Trophoblast cell (in vitro differentiated cells and primary cell): ENCODE measurements at regions not wholly inside any gene's neighbourhood (a gene's known extent, or its start where the extent isn't known, plus 50 kb on each side); places are given as distances from the start of the nearest gene placed in this dataset.

Experiments used
- DNase-seq, 2 donors: peaks; one replicate each; pipeline ENCODE4 v3.0.0-alpha.2; 2016
- H2AFZ ChIP-seq: 2 replicates; pipeline ENCODE4 v1.6.1; 2013; ENCODE audit warnings: low read length, moderate library complexity, mild to moderate bottlenecking; ENCODE audit not compliant: insufficient read depth, poor library complexity
- H2AK5ac ChIP-seq: 2 replicates; pipeline ENCODE4 v1.6.1; 2013; ENCODE audit warnings: mild to moderate bottlenecking, low read length
- H2BK120ac ChIP-seq: 2 replicates; pipeline ENCODE4 v1.6.1; 2013; ENCODE audit warnings: low read length, mild to moderate bottlenecking, moderate library complexity; ENCODE audit not compliant: insufficient read depth, poor library complexity
- H2BK12ac ChIP-seq: 2 replicates; pipeline ENCODE4 v1.6.1; 2013; ENCODE audit warnings: mild to moderate bottlenecking, low read length, moderate library complexity
- H2BK5ac ChIP-seq: 2 replicates; pipeline ENCODE4 v1.6.1; 2013; ENCODE audit warnings: low read length, low read depth, moderate library complexity, mild to moderate bottlenecking; ENCODE audit not compliant: poor library complexity
- H3K14ac ChIP-seq: 2 replicates; pipeline ENCODE4 v1.6.1; 2013; ENCODE audit warnings: mild to moderate bottlenecking, low read length
- H3K18ac ChIP-seq: 2 replicates; pipeline ENCODE4 v1.6.1; 2013; ENCODE audit warnings: mild to moderate bottlenecking, low read length
- H3K23ac ChIP-seq: 2 replicates; pipeline ENCODE4 v1.6.1; 2013; ENCODE audit warnings: low read length
- H3K27ac ChIP-seq: 2 replicates; pipeline ENCODE4 v1.5.1; 2013; ENCODE audit warnings: low read depth, mild to moderate bottlenecking, inconsistent platforms, low read length, moderate library complexity
- H3K27me3 ChIP-seq: 2 replicates; pipeline ENCODE4 v1.6.1; 2013; ENCODE audit warnings: inconsistent platforms, mild to moderate bottlenecking, low read length, moderate library complexity; ENCODE audit not compliant: insufficient read depth
- H3K36me3 ChIP-seq, 2 experiments: 1 replicate in 1 of 2; 2 replicates in 1 of 2; pipeline ENCODE4 v1.6.1; 2013; ENCODE audit warnings: low read length in 2 of 2, mild to moderate bottlenecking in 2 of 2, moderate library complexity in 1 of 2; ENCODE audit not compliant: insufficient read depth in 2 of 2, control insufficient read depth in 1 of 2
- H3K4ac ChIP-seq: 2 replicates; pipeline ENCODE4 v1.6.1; 2013; ENCODE audit warnings: low read depth, mild to moderate bottlenecking, low read length, moderate library complexity
- H3K4me1 ChIP-seq, 2 experiments: 1 replicate in 1 of 2; 2 replicates in 1 of 2; pipeline ENCODE4 v1.6.1; 2013; ENCODE audit warnings: low read length in 2 of 2, mild to moderate bottlenecking in 2 of 2, moderate library complexity in 1 of 2; ENCODE audit not compliant: insufficient read depth in 2 of 2, control insufficient read depth in 1 of 2
- H3K4me2 ChIP-seq: 2 replicates; pipeline ENCODE4 v1.6.1; 2013; ENCODE audit warnings: inconsistent platforms, mild to moderate bottlenecking, low read length, moderate library complexity
- H3K4me3 ChIP-seq: 2 replicates; pipeline ENCODE4 v1.5.1; 2013; ENCODE audit warnings: mild to moderate bottlenecking, low read depth, low read length, inconsistent platforms
- H3K79me1 ChIP-seq: one replicate; pipeline ENCODE4 v1.6.1; 2013; ENCODE audit warnings: low read length
- H3K79me2 ChIP-seq: 2 replicates; pipeline ENCODE4 v1.6.1; 2013; ENCODE audit warnings: low read length, mild to moderate bottlenecking; ENCODE audit not compliant: control insufficient read depth, insufficient read depth, poor library complexity
- H3K9ac ChIP-seq: 2 replicates; pipeline ENCODE4 v1.6.1; 2013; ENCODE audit warnings: mild to moderate bottlenecking, low read length
- H3K9me3 ChIP-seq: 2 replicates; pipeline ENCODE4 v1.6.1; 2013; ENCODE audit warnings: low read depth, mild to moderate bottlenecking, control low read depth, inconsistent platforms, low read length; ENCODE audit not compliant: insufficient read depth
- H4K12ac ChIP-seq: 2 replicates; pipeline ENCODE4 v1.6.1; 2013; ENCODE audit warnings: low read depth, mild to moderate bottlenecking, low read length, moderate library complexity
- H4K8ac ChIP-seq: 2 replicates; pipeline ENCODE4 v1.6.1; 2013; ENCODE audit warnings: low read depth, mild to moderate bottlenecking, low read length, moderate library complexity
- H4K91ac ChIP-seq: one replicate; pipeline ENCODE4 v1.6.1; 2013; ENCODE audit warnings: low read depth, mild to moderate bottlenecking, low read length, moderate library complexity
- WGBS: extraction: QIAGEN DNeasy Blood & Tissue Kit; methylation state at CpG from one replicate; pipeline ENCODE4 v1.1.7; 2013; ENCODE audit warnings: missing lambda C conversion rate; ENCODE audit not compliant: insufficient read length, insufficient coverage; ENCODE audit errors: extremely low coverage; 5-methylcytosine and 5-hydroxymethylcytosine counted together

DNA sequence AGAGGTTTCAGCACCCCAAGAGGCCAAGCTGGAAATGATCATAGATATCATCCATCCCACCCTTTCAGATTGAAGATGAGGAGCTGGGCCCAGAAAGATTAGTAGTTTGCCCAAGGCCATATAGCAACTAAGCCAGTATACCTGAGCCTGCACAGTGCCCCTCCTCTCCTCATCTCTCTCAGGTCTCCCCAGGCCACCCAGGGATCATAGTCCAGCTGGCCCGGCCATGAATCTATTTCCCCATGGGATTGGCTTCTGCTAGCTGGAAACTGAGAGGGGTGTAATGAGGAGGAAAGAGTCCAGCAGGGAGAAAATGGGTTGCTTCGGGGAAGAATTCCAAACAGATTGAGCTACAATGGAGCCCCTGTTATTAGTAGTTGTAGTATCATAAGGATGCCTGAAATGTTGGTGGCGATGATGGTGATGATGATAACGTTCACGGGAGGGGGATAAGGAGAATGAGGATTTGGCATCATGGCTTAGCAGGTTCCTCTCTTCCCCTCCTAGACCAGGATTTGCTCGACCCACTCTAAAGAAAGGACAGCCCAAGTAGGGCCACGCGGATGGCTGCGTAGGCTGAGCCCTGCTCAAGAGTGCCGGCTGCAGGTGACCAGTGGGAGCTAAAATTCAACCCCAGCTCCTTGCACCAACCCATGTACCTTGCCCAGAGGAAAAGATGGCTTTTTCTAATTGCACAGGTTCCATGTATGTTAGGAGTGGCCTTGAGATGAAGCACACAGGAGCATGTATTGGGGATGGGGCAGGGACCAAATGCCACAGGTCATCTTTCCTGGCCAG, 117.8 kb upstream of the PJA1 start:
- H3K4ac ChIP-seq, result no peak overlapping the region
- no CpG with 5 or more reads among the region's 10 CpGs for WGBS
- H3K27ac ChIP-seq, result no peak overlapping the region

GRCh38 chrX:69280933-69281332, 115.7 kb upstream of the PJA1 start:
- Histone ChIP-seq H2BK120ac (no peak overlapping the region), H2BK12ac (no peak overlapping the region), H2AFZ (no peak overlapping the region), H3K9me3 (no peaks in the 10 kb centered on the region), H3K4me3 (no peak overlapping the region), H3K4ac (no peak overlapping the region), H3K4me1 (peaks cover 19 to 24% of the 10 kb centered on the region in 2 experiments), H2AK5ac (no peak overlapping the region), H3K14ac (no peak overlapping the region), H4K91ac (no peak overlapping the region), H3K79me1 (no peaks in the 10 kb centered on the region), H3K9ac (no peak overlapping the region), H4K12ac (no peak overlapping the region), H3K27me3 (no peaks in the 10 kb centered on the region), H3K36me3 (no peaks in the 10 kb centered on the region), H4K8ac (no peak overlapping the region), H3K27ac (no peak overlapping the region), H3K18ac (no peak overlapping the region), H2BK5ac (no peak overlapping the region), H3K4me2 (no peak overlapping the region), H3K23ac (no peak overlapping the region), H3K79me2 (no peaks in the 10 kb centered on the region)
- no CpG with 5 or more reads among the region's 4 CpGs for WGBS
- DNase-seq, result no peak

More for the DNA sequence above, 117.8 kb upstream of the PJA1 start:
- no peaks in the 10 kb centered on the region for H3K27me3 ChIP-seq
- H3K4me1 ChIP-seq, result peaks cover 14 to 16% of the 10 kb centered on the region in 2 experiments
- no peak overlapping the region for H3K9ac ChIP-seq
- H3K18ac ChIP-seq, result no peak overlapping the region
- H4K91ac ChIP-seq, result no peak overlapping the region
- H2BK120ac ChIP-seq, result no peak overlapping the region
- H2AK5ac ChIP-seq, result no peak overlapping the region
- no peak overlapping the region for H2BK5ac ChIP-seq
- no peak overlapping the region for H4K12ac ChIP-seq
- H3K23ac ChIP-seq, result no peak overlapping the region
- no peak overlapping the region for H4K8ac ChIP-seq
- no peak overlapping the region for H3K4me3 ChIP-seq
- no peak for DNase-seq
- no peaks in the 10 kb centered on the region for H3K79me2 ChIP-seq
- no peaks in the 10 kb centered on the region for H3K9me3 ChIP-seq
- no peaks in the 10 kb centered on the region for H3K79me1 ChIP-seq
- H3K36me3 ChIP-seq, result no peaks in the 10 kb centered on the region
- H2AFZ ChIP-seq, result no peak overlapping the region
- H3K4me2 ChIP-seq, result no peak overlapping the region
- no peak overlapping the region for H2BK12ac ChIP-seq
- no peak overlapping the region for H3K14ac ChIP-seq

DNA sequence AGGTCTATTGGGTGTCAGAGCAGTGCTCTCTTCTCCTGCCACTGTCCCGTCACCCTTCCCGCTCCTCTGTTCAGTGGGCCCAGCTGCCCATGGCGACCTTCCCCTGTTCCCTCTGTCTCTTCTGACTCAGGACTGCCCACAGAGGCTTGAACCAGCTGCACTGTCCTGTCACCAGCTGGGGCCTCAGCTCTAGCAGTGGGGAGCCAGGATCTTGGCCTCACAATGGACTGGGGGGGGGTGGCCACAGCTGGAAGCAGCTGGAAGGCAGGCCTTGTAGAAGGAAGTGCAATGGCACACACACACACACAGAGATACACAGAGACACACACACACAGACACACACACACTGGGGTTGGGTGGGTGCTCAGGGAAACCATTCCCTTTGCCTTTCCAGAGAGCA, 114.0 kb upstream of the PJA1 start:
- Histone ChIP-seq H4K12ac (no peak overlapping the region), H2AK5ac (no peak overlapping the region), H2BK5ac (no peak overlapping the region), H3K9ac (no peak overlapping the region), H3K4me1 (peaks cover 13 to 19% of the 10 kb centered on the region in 2 experiments), H2BK12ac (no peak overlapping the region), H3K4ac (no peak overlapping the region), H3K79me2 (no peaks in the 10 kb centered on the region), H3K79me1 (no peaks in the 10 kb centered on the region), H4K91ac (no peak overlapping the region), H3K4me2 (no peak overlapping the region), H3K23ac (no peak overlapping the region), H2AFZ (no peak overlapping the region), H3K4me3 (no peak overlapping the region), H3K27me3 (no peaks in the 10 kb centered on the region), H3K9me3 (no peaks in the 10 kb centered on the region), H3K18ac (no peak overlapping the region), H4K8ac (no peak overlapping the region), H3K36me3 (no peaks in the 10 kb centered on the region), H2BK120ac (no peak overlapping the region), H3K27ac (no peak overlapping the region), H3K14ac (no peak overlapping the region)
- no CpG with 5 or more reads among the region's 3 CpGs for WGBS
- DNase-seq, result no peak

DNA sequence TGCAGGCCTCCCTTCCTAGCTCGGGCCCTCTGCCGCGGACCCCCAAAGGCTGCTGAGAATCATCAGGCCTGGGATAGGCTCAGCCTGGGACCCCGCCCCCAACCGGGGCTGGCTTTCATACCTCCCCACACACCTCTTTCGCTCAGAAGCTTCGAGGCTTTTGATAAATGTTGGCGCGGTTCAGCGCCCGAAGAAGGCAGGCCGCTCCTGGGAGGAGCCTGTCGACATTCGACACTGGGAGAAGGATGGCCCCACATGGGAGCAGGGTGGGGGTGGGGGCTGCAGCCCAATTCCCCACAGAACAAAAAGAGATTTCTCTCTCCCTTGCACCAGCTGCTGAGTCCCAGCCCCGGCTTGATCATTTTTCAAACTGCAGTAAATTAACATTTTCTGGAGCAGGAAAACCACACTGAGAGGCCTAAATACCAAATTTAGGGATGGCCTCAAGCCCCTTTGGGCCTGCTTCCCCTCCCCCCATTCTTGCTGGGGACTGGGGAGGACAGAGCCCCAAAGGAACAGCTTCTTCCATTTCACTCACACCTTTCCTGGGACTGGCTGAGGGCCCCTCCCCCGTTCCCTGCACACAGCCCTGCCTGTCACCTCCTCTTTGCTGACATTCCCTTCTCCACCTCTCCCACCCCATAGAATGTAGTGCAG, 112.9 kb upstream of the PJA1 start:
- Histone ChIP-seq H3K14ac (peak overlapping the region; percentile 37), H3K4me1 (peaks cover 13 to 19% of the 10 kb centered on the region in 2 experiments), H4K8ac (no peak overlapping the region), H4K12ac (no peak overlapping the region), H3K9me3 (no peaks in the 10 kb centered on the region), H3K4me3 (no peak overlapping the region), H3K79me1 (no peaks in the 10 kb centered on the region), H2AFZ (peak overlapping the region; percentile 28), H3K4ac (no peak overlapping the region), H4K91ac (no peak overlapping the region), H3K27ac (no peak overlapping the region), H3K23ac (no peak overlapping the region), H3K18ac (no peak overlapping the region), H3K4me2 (peak overlapping the region; percentile 30), H3K36me3 (no peaks in the 10 kb centered on the region), H2BK120ac (no peak overlapping the region), H2BK5ac (no peak overlapping the region), H2AK5ac (no peak overlapping the region), H2BK12ac (no peak overlapping the region), H3K27me3 (no peaks in the 10 kb centered on the region), H3K79me2 (no peaks in the 10 kb centered on the region), H3K9ac (no peak overlapping the region)
- DNase-seq, result no peak
- no CpG with 5 or more reads among the region's 16 CpGs for WGBS
